ENCODE measurements at regions not wholly inside any gene's neighbourhood (a gene's known extent, or its start where the extent isn't known, plus 50 kb on each side); places are given as distances from the start of the nearest gene placed in this dataset.

DNA sequence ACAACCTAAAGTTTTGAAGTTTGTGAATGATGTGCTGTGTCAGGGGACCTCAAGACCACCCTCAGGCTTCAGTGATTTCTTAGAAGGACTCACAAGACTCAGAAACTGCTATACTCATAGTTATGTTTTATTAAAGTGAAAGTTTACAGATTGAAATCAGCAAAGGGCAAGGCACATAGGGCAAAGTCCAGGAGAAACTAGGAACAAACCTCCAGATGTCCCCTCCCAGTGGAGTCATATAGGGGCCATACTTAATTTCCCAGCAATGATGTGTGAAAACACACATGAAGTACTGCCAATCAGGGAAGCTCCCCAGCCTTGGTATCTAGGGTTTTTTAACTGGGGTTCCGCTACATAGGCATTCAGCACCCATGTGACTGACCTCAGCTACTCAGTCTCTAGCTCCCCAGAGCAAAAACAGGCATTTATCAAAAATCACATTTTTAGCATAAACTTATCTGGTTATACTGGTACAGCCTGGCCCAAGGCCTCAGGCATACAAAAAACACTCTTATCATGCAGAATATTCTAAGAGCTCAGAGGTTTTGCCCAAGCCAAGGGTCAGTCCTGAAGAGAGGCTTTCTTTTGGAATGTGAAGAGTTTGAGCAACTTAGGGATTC lies 74.7 kb upstream of the ANKRD55 start:
- no peak overlapping the region for H3K4me2 ChIP-seq
- no peaks in the 10 kb centered on the region for H3K27me3 ChIP-seq
- TF ChIP-seq Cebpa-rat (IDR thresholded peaks at IDR 0.05), result no peak
- H3K4me3 ChIP-seq, result no peak overlapping the region
- no peak overlapping the region for H3K9ac ChIP-seq
- H3K27ac ChIP-seq, result no peak overlapping the region
- no peaks in the 10 kb centered on the region for H4K20me1 ChIP-seq
- peaks cover 0 to 10% (median 6%) of the 10 kb centered on the region in 10 experiments; a peak in 9 of 20 replicates for H3K4me1 ChIP-seq
- peaks cover 31 to 77% (median 59%) of the 10 kb centered on the region in 11 experiments for H3K9me3 ChIP-seq (replicated peaks in 1 of 11)
- peaks cover 0 to 8% (median 0%) of the 10 kb centered on the region in 11 experiments; a peak in 2 of 22 replicates for H3K36me3 ChIP-seq

DNA sequence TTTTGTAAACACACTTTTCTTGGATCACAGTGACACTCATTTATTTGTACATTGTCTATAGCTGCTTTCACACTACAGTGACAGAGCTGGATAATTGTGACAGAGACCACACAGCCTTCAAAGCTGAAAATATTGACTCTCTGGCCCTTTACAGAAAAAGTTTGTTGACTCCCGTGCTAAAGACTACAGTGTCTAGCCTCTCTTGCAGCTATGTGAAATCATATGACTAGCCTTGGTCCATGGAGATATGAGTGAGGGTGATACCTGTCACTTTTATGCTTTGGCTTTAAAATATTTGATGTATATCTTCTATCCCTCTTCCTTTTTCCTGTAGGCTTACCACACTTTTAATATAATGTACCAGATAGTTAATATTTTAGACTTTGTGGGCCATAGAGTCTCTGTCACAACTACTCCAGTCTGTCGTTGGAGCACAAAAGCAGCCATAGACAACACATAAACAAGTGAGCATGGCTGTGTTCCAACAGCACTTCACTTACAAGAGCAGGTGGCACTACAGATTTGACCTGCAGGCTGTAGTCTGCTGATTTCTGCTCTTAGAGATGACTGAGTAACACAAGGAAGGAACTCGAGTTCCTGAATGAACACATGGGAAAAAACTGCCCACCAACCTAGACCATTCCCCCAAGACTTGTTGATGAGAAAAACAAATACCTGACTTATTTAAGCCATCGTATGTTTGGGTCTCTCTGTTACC lies 73.5 kb upstream of the ANKRD55 start:
- Histone ChIP-seq H3K4me2 (no peak overlapping the region), H3K36me3 (peaks cover 0 to 8% (median 0%) of the 10 kb centered on the region in 11 experiments; a peak in 2 of 22 replicates), H3K9me3 (replicated peaks in 1 of 11) (peaks cover 34 to 76% (median 63%) of the 10 kb centered on the region in 11 experiments), H3K27ac (no peak overlapping the region), H3K4me3 (no peak overlapping the region; a peak in 2 of 20 replicates), H4K20me1 (no peaks in the 10 kb centered on the region), H3K9ac (no peak overlapping the region), H3K27me3 (no peaks in the 10 kb centered on the region), H3K4me1 (no peaks in the 10 kb centered on the region)
- TF ChIP-seq Cebpa-rat (IDR thresholded peaks at IDR 0.05), result no peak

- H3K4me2 ChIP-seq, result no peak overlapping the region
- no peak overlapping the region for H3K27ac ChIP-seq
- peaks cover 38 to 82% (median 67%) of the 10 kb centered on the region in 11 experiments for H3K9me3 ChIP-seq (replicated peaks in 1 of 11)
- H4K20me1 ChIP-seq, result no peaks in the 10 kb centered on the region
- no peak overlapping the region for H3K9ac ChIP-seq
- no peaks in the 10 kb centered on the region for H3K4me1 ChIP-seq
- H3K27me3 ChIP-seq, result no peaks in the 10 kb centered on the region
- TF ChIP-seq Cebpa-rat (IDR thresholded peaks at IDR 0.05), result no peak
- no peak overlapping the region for H3K4me3 ChIP-seq
- peaks cover 0 to 8% (median 0%) of the 10 kb centered on the region in 11 experiments; a peak in 2 of 22 replicates for H3K36me3 ChIP-seq
These were observed 72.1 kb upstream of the ANKRD55 start for GRCh38 chr5:56305001-56305950.

DNA sequence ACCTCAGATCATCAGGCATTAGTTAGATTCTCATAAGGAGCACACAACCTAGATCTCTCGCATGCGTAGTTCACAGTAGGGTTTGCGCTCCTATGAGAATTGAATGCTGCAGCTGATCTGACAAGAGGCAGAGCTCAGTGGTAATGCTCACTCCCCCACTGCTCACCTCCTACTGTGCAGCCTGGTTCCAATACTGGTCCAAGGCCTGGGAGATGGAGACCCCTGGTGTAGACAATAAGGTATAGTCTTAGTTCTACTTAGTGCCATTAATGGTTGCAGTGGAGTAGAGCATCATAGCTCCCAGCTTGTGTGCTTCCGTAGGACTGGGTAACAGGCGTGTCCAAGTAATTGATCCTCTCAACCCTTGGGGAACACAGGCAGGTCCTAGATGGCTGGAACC lies 70.4 kb upstream of the ANKRD55 start:
- Histone ChIP-seq H3K4me1 (peaks cover 0 to 8% (median 5%) of the 10 kb centered on the region in 10 experiments; a peak in 3 of 20 replicates), H4K20me1 (no peaks in the 10 kb centered on the region), H3K9me3 (replicated peaks in 1 of 11) (peaks cover 31 to 67% (median 50%) of the 10 kb centered on the region in 11 experiments)

GRCh38 chr5:56302027-56302426 lies 68.9 kb upstream of the ANKRD55 start:
- Histone ChIP-seq H3K4me3 (no peak overlapping the region), H3K9me3 (replicated peaks in 1 of 11) (peaks cover 17 to 57% (median 36%) of the 10 kb centered on the region in 11 experiments), H3K4me2 (no peak overlapping the region), H4K20me1 (no peaks in the 10 kb centered on the region), H3K27me3 (no peaks in the 10 kb centered on the region), H3K36me3 (peaks cover 0 to 6% (median 0%) of the 10 kb centered on the region in 11 experiments; a peak in 2 of 22 replicates), H3K27ac (no peak overlapping the region), H3K4me1 (peaks cover 0 to 11% (median 7%) of the 10 kb centered on the region in 10 experiments; a peak in 3 of 20 replicates), H3K9ac (no peak overlapping the region)
- TF ChIP-seq Cebpa-rat (IDR thresholded peaks at IDR 0.05), result no peak

More for the DNA sequence above, 70.4 kb upstream of the ANKRD55 start:
- H3K9ac ChIP-seq, result no peak overlapping the region
- peaks cover 0 to 8% (median 0%) of the 10 kb centered on the region in 11 experiments; a peak in 2 of 22 replicates for H3K36me3 ChIP-seq
- H3K27me3 ChIP-seq, result no peaks in the 10 kb centered on the region
- no peak overlapping the region for H3K4me2 ChIP-seq
- no peak overlapping the region for H3K4me3 ChIP-seq
- H3K27ac ChIP-seq, result no peak overlapping the region
- TF ChIP-seq Cebpa-rat (IDR thresholded peaks at IDR 0.05), result no peak

DNA sequence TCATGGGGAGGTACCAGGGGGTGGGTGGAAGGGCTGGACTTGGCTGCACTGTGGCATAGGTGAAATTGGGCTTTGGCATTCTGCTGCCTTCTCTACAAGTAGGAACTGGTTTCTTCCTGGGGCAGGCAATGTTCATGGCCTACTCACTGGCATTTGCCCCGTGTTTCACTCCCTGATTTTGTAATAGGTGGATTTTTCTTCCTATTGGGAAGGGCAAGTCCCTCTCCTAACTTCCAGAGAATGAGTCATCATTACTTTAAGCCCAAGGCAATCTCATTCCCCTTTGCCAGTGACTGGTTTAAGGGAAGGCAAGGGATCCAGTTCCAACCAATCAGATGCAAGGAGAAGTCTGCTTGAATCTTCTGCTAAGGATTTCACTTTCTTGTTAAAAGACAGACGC lies 67.9 kb upstream of the ANKRD55 start:
- Histone ChIP-seq H3K27me3 (no peaks in the 10 kb centered on the region), H3K36me3 (no peaks in the 10 kb centered on the region; a peak in 1 of 22 replicates), H3K4me2 (no peak overlapping the region), H3K27ac (no peak overlapping the region), H3K9ac (no peak overlapping the region), H4K20me1 (no peaks in the 10 kb centered on the region), H3K9me3 (replicated peaks in 1 of 11) (peaks cover 14 to 56% (median 34%) of the 10 kb centered on the region in 11 experiments), H3K4me1 (peaks cover 0 to 11% (median 7%) of the 10 kb centered on the region in 10 experiments; a peak in 3 of 20 replicates), H3K4me3 (no peak overlapping the region)
- no peak for TF ChIP-seq Cebpa-rat (IDR thresholded peaks at IDR 0.05)

GRCh38 chr5:56299212-56299611 lies 66.1 kb upstream of the ANKRD55 start:
- Histone ChIP-seq H3K4me3 (no peak overlapping the region), H3K27me3 (no peaks in the 10 kb centered on the region), H4K20me1 (no peaks in the 10 kb centered on the region), H3K9ac (no peak overlapping the region), H3K9me3 (replicated peaks in 1 of 11) (peaks cover 25 to 58% (median 37%) of the 10 kb centered on the region in 11 experiments), H3K27ac (no peak overlapping the region), H3K36me3 (no peaks in the 10 kb centered on the region; a peak in 1 of 22 replicates), H3K4me2 (peak overlapping the region in 2 of 11 experiments; percentile 8 to 9; a peak in 1 of 22 replicates), H3K4me1 (peaks cover 0 to 11% (median 7%) of the 10 kb centered on the region in 10 experiments; a peak in 3 of 20 replicates)
- no peak for TF ChIP-seq Cebpa-rat (IDR thresholded peaks at IDR 0.05)

GRCh38 chr5:56298336-56299090 lies 65.4 kb upstream of the ANKRD55 start:
- H3K4me1 ChIP-seq, result peaks cover 0 to 11% (median 7%) of the 10 kb centered on the region in 10 experiments; a peak in 3 of 20 replicates
- TF ChIP-seq Cebpa-rat (IDR thresholded peaks at IDR 0.05), result no peak
- H3K27me3 ChIP-seq, result no peaks in the 10 kb centered on the region
- no peaks in the 10 kb centered on the region for H4K20me1 ChIP-seq
- H3K9me3 ChIP-seq (replicated peaks in 1 of 11), result peaks cover 32 to 58% (median 44%) of the 10 kb centered on the region in 11 experiments
- H3K9ac ChIP-seq, result no peak overlapping the region
- H3K27ac ChIP-seq, result no peak overlapping the region
- no peaks in the 10 kb centered on the region; a peak in 1 of 22 replicates for H3K36me3 ChIP-seq
- H3K4me3 ChIP-seq, result no peak overlapping the region
- peak overlapping the region in 3 of 11 experiments; percentile 8 to 10 (median 9); a peak in 1 of 22 replicates for H3K4me2 ChIP-seq
